CD4-positive, alpha-beta T cell (primary cell): ENCODE measurements at regions not wholly inside any gene's neighbourhood (a gene's known extent, or its start where the extent isn't known, plus 50 kb on each side); places are given as distances from the start of the nearest gene placed in this dataset.

Experiments
- ATAC-seq: fragments of 200-7000 bp; cut with Tn5 transposase; one replicate; pipeline ENCODE4 v1.10.0; 2022; ENCODE audit warnings: mild to moderate bottlenecking; ENCODE audit not compliant: poor library complexity
- CTCF ChIA-PET: fragments of 350-600 bp; sonication (Branson Sonifier 250); formaldehyde crosslinking; loops from one replicate; lab custom pipeline; 2021; ENCODE audit warnings: antibody characterized with exemption, inconsistent platforms; lab: Charles Lee
- POLR2A ChIA-PET: fragments of 350-600 bp; sonication (Branson Sonifier 250); formaldehyde crosslinking; loops from one replicate; lab custom pipeline; 2021; ENCODE audit warnings: antibody characterized with exemption, inconsistent platforms; lab: Charles Lee
- DNase-seq, 14 experiments: peaks; one replicate each; pipeline ENCODE4 v3.0.0-alpha.2; 2013 to 2020; ENCODE audit warnings: mixed read lengths in 2 of 14
- H3K27ac ChIP-seq, 2 donors: one replicate each; pipeline versions ENCODE4 v1.5.1 to v1.7.0; 2013; ENCODE audit warnings: low read length in 2 of 2, low read depth in 1 of 2, mild to moderate bottlenecking in 1 of 2
- H3K27me3 ChIP-seq, 2 experiments: 1 replicate in 1 of 2; 2 replicates in 1 of 2; pipeline versions ENCODE4 v1.6.1 to v1.7.0; 2013; ENCODE audit warnings: low read length in 2 of 2, control low read depth in 1 of 2, mild to moderate bottlenecking in 1 of 2, moderate library complexity in 1 of 2; ENCODE audit not compliant: insufficient read depth in 2 of 2, control insufficient read depth in 1 of 2
- H3K36me3 ChIP-seq: one replicate; pipeline ENCODE4 v1.6.1; 2013; ENCODE audit warnings: low read length, control low read depth; ENCODE audit not compliant: insufficient read depth
- H3K4me1 ChIP-seq: one replicate; pipeline ENCODE4 v1.6.1; 2013; ENCODE audit warnings: low read length, control low read depth; ENCODE audit not compliant: insufficient read depth
- H3K4me3 ChIP-seq: one replicate; pipeline ENCODE4 v1.5.1; 2013; ENCODE audit warnings: mild to moderate bottlenecking, low read length, moderate library complexity
- H3K9me3 ChIP-seq, 2 experiments: 1 replicate in 1 of 2; 2 replicates in 1 of 2; pipeline versions ENCODE4 v1.6.1 to v1.7.0; 2013; ENCODE audit warnings: low read length in 2 of 2, mild to moderate bottlenecking in 2 of 2, control low read depth in 1 of 2, moderate library complexity in 1 of 2; ENCODE audit not compliant: control insufficient read depth in 1 of 2, insufficient read depth in 1 of 2
- H3K27ac Mint-ChIP-seq: one replicate; pipeline ENCODE4 v1.8.0; 2020; ENCODE audit warnings: mixed read lengths
- H3K27me3 Mint-ChIP-seq: one replicate; pipeline ENCODE4 v1.8.0; 2021; ENCODE audit warnings: mixed read lengths
- H3K36me3 Mint-ChIP-seq: one replicate; pipeline ENCODE4 v1.8.0; 2021; ENCODE audit warnings: low read depth, mixed read lengths
- H3K4me1 Mint-ChIP-seq: one replicate; pipeline ENCODE4 v1.8.0; 2021; ENCODE audit warnings: low read depth, mixed read lengths
- H3K4me3 Mint-ChIP-seq: one replicate; pipeline ENCODE4 v1.8.0; 2020; ENCODE audit warnings: mild to moderate bottlenecking, mixed read lengths
- H3K9me3 Mint-ChIP-seq: one replicate; pipeline ENCODE4 v1.8.0; 2020; ENCODE audit warnings: mixed read lengths
- intact Hi-C, 2 experiments: fragments of 100-400 bp; cut with DNase I in 1 of 2; cut with micrococcal nuclease in 1 of 2; formaldehyde crosslinking; loops; one replicate each; pipeline versions ENCODE4 v1.15.1 to v1.9.0; 2023 to 2025; cut with DNase I, micrococcal nuclease
- TF ChIP-seq, protein P1 (sequence below): fragments of 200-600 bp; IDR thresholded peaks from one replicate; pipeline ENCODE4 v1.8.0; 2022; ENCODE audit warnings: antibody characterized with exemption, mild to moderate bottlenecking

DNA sequence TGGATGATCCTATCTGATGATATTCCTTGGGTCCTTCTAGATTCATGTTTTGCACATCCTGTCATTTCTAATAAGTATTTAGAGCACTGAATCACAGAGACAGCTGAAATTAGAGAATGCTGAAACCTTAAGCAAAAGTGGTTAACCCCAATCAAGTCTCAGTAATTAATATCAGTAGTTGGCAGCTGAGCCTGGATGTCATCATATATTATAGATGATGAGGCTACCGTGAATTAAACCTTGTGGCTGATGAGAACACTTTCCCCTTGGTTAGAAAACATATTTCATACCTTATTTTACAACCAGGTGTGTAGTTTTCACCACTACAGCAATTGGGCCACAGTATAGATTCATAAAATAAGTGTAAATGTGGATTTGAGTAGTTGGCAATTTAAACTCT is 499.0 kb downstream of the PDGFC start:
- CTCF ChIA-PET, result no interaction called here
- POLR2A ChIA-PET, result no interaction called here
- TF ChIP-seq, protein P1, sequence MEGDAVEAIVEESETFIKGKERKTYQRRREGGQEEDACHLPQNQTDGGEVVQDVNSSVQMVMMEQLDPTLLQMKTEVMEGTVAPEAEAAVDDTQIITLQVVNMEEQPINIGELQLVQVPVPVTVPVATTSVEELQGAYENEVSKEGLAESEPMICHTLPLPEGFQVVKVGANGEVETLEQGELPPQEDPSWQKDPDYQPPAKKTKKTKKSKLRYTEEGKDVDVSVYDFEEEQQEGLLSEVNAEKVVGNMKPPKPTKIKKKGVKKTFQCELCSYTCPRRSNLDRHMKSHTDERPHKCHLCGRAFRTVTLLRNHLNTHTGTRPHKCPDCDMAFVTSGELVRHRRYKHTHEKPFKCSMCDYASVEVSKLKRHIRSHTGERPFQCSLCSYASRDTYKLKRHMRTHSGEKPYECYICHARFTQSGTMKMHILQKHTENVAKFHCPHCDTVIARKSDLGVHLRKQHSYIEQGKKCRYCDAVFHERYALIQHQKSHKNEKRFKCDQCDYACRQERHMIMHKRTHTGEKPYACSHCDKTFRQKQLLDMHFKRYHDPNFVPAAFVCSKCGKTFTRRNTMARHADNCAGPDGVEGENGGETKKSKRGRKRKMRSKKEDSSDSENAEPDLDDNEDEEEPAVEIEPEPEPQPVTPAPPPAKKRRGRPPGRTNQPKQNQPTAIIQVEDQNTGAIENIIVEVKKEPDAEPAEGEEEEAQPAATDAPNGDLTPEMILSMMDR, result no peak
- Mint-ChIP-seq H3K9me3 (peaks cover 4% of the 10 kb centered on the region), H3K27ac (no peak overlapping the region), H3K36me3 (no peaks in the 10 kb centered on the region), H3K4me1 (no peaks in the 10 kb centered on the region), H3K4me3 (no peak overlapping the region), H3K27me3 (no peaks in the 10 kb centered on the region)
- intact Hi-C loops, result no loop called here
- H3K27me3 ChIP-seq, result no peaks in the 10 kb centered on the region
- H3K4me3 ChIP-seq, result no peak overlapping the region
- no peaks in the 10 kb centered on the region for H3K36me3 ChIP-seq
- peaks cover 0 to 4% of the 10 kb centered on the region in 2 experiments for H3K9me3 ChIP-seq
- no peaks in the 10 kb centered on the region for H3K4me1 ChIP-seq
- no peak overlapping the region for H3K27ac ChIP-seq
- ATAC-seq (no peak), DNase-seq (no peak)

DNA sequence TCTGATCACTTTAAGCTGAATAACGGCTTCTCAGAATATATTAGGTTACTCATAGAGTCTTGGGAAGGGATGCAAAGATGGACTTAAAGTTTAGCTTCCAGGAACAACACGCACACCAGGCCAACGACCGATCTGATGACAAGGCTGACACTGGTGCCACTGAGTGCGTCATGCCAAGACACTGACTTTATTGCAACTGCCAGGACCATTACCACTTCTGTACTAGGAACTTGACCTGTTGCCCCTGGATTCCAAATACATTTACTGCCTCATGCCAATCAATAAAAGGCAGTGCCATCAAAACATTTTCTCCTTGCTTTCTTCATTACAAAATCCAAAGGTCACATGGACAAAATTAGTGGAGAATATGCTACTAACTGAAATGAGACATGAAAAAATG is 505.9 kb upstream of the CTSO start:
- Mint-ChIP-seq H3K4me1 (no peaks in the 10 kb centered on the region), H3K27ac (no peak overlapping the region), H3K9me3 (peaks cover 3% of the 10 kb centered on the region), H3K4me3 (no peak overlapping the region), H3K36me3 (no peaks in the 10 kb centered on the region), H3K27me3 (no peaks in the 10 kb centered on the region)
- Histone ChIP-seq H3K4me1 (no peaks in the 10 kb centered on the region), H3K9me3 (no peaks in the 10 kb centered on the region), H3K27me3 (no peaks in the 10 kb centered on the region), H3K36me3 (no peaks in the 10 kb centered on the region), H3K27ac (no peak overlapping the region), H3K4me3 (no peak overlapping the region)
- intact Hi-C loops, result no loop called here
- DNase-seq (no peak), ATAC-seq (no peak)
- CTCF ChIA-PET, result no interaction called here
- TF ChIP-seq, protein P1, result no peak
- POLR2A ChIA-PET, result no interaction called here

GRCh38 chr4:156456830-156457229 is 503.2 kb upstream of the CTSO start:
- Mint-ChIP-seq H3K9me3 (peaks cover 3% of the 10 kb centered on the region), H3K27me3 (no peaks in the 10 kb centered on the region), H3K4me1 (no peaks in the 10 kb centered on the region), H3K4me3 (no peak overlapping the region), H3K27ac (no peak overlapping the region), H3K36me3 (no peaks in the 10 kb centered on the region)
- ChIA-PET CTCF (no interaction called here), POLR2A (interaction anchor here (0.6 kb wide), 1 partner anchor 861 kb away, joined by 3 read pairs; no protein-coding TSS in a partner anchor)
- H3K27me3 ChIP-seq, result no peaks in the 10 kb centered on the region
- no peak overlapping the region for H3K27ac ChIP-seq
- no peak overlapping the region for H3K4me3 ChIP-seq
- TF ChIP-seq, protein P1, result no peak
- ATAC-seq, result no peak
- H3K9me3 ChIP-seq, result no peaks in the 10 kb centered on the region
- no peaks in the 10 kb centered on the region for H3K4me1 ChIP-seq
- no peak for DNase-seq
- intact Hi-C loops, result no loop called here
- no peaks in the 10 kb centered on the region for H3K36me3 ChIP-seq
